GM12878 (cell line): ENCODE measurements at regions not wholly inside any gene's neighbourhood (a gene's known extent, or its start where the extent isn't known, plus 50 kb on each side); places are given as distances from the start of the nearest gene placed in this dataset.

ENCODE experiments used
- ATAC-seq: fragments of 200-7000 bp; cut with Tn5 transposase; 3 replicates; pipeline ENCODE4 v1.9.1; 2020; ENCODE audit warnings: mild to moderate bottlenecking, moderate library complexity
- BruUV-seq: library from RNA; stranded (reverse); fragments of 400-500 nt; replicated peaks from 2 replicates; lab custom pipeline; 2021; lab: Mats Ljungman, UMichigan
- CTCF ChIA-PET: fragments of 300-600 bp; sonication (Branson Sonifier 250); formaldehyde crosslinking; extraction: SDS; loops from one replicate; lab custom pipeline; 2021; ENCODE audit warnings: inconsistent platforms; lab: Yijun Ruan, JAX
- POLR2A ChIA-PET: fragments of 350-600 bp; formaldehyde crosslinking; extraction: SDS; loops from one replicate; lab custom pipeline; 2021; ENCODE audit warnings: inconsistent platforms; lab: Charles Lee
- RAD21 ChIA-PET: fragments of 300-600 bp; sonication (Branson Sonifier 250); formaldehyde crosslinking; loops from one replicate; lab custom pipeline; 2023; ENCODE audit warnings: antibody characterized with exemption; ENCODE audit not compliant: unreplicated experiment; lab: Charles Lee
- SMC1A ChIA-PET: fragments of 300-600 bp; sonication (Branson Sonifier 250); formaldehyde crosslinking; loops from one replicate; lab custom pipeline; 2023; ENCODE audit not compliant: unreplicated experiment, uncharacterized antibody; lab: Charles Lee
- DNase-seq: peaks from one replicate; pipeline ENCODE4 v3.0.0-alpha.2; 2011; ENCODE audit warnings: low read depth, low spot score
- FAIRE-seq: peaks from 3 replicates; lab custom pipeline; 2011; peaks lifted over from hg19 to GRCh38; lab: Jason Lieb, UNC
- H2AFZ ChIP-seq: 2 replicates; pipeline ENCODE4 v1.6.0; 2011; ENCODE audit warnings: low read depth, low read length, control low read depth; ENCODE audit not compliant: control insufficient read depth
- H3K27ac ChIP-seq: 2 replicates; pipeline ENCODE4 v1.5.1; 2011; ENCODE audit warnings: control low read depth; ENCODE audit not compliant: control insufficient read depth, insufficient read depth
- H3K27me3 ChIP-seq, 2 experiments: replicated peaks in 1 of 2; 2 replicates each; pipeline versions ENCODE4 v1.6.0 to v1.6.1; 2011; ENCODE audit warnings: low read length in 1 of 2; ENCODE audit not compliant: control insufficient read depth in 2 of 2, insufficient read depth in 2 of 2
- H3K36me3 ChIP-seq, 2 experiments: 2 replicates each; pipeline ENCODE4 v1.5.1; 2011; ENCODE audit warnings: low read length in 1 of 2; ENCODE audit not compliant: control insufficient read depth in 2 of 2, insufficient read depth in 2 of 2
- H3K4me1 ChIP-seq: 2 replicates; pipeline ENCODE4 v1.6.1; 2011; ENCODE audit warnings: mild to moderate bottlenecking, low read length, moderate library complexity, mixed read lengths; ENCODE audit not compliant: control insufficient read depth, insufficient read depth
- H3K4me2 ChIP-seq: 2 replicates; pipeline ENCODE4 v1.6.0; 2011; ENCODE audit warnings: control low read depth; ENCODE audit not compliant: control insufficient read depth, insufficient read depth
- H3K4me3 ChIP-seq: fragments of 200-600 bp; sonication (generic); 2 replicates; pipeline ENCODE4 v1.5.1; 2016
- H3K79me2 ChIP-seq: 2 replicates; pipeline ENCODE4 v1.6.0; 2011; ENCODE audit warnings: low read length; ENCODE audit not compliant: control insufficient read depth, insufficient read depth
- H3K9ac ChIP-seq: 2 replicates; pipeline ENCODE4 v1.8.0; 2011; ENCODE audit warnings: low read length, control low read depth, mixed read lengths; ENCODE audit not compliant: control insufficient read depth, insufficient read depth
- H3K9me3 ChIP-seq: replicated peaks from 3 replicates; pipeline ENCODE4 v1.5.1; 2011; ENCODE audit warnings: mild to moderate bottlenecking, low read length; ENCODE audit not compliant: control insufficient read depth, insufficient read depth
- H4K20me1 ChIP-seq: 2 replicates; pipeline ENCODE4 v1.6.0; 2011; ENCODE audit not compliant: control insufficient read depth, insufficient read depth
- BCLAF1 ChIP-seq: fragments of 450-650 bp; IDR thresholded peaks from 2 replicates; pipeline ENCODE4 v1.6.1; 2017; ENCODE audit warnings: antibody characterized with exemption, mild to moderate bottlenecking, moderate library complexity
- CHD1 ChIP-seq: IDR thresholded peaks from 2 replicates; pipeline ENCODE4 v1.6.1; 2012; ENCODE audit warnings: low read depth, low read length, improper control_type of control experiment
- MYC ChIP-seq: IDR thresholded peaks from 2 replicates; pipeline ENCODE4 v1.6.1; 2011; ENCODE audit warnings: mild to moderate bottlenecking, low read length, moderate library complexity, inconsistent platforms; ENCODE audit not compliant: insufficient read depth, insufficient replicate concordance, insufficient read length, severe bottlenecking
- NFYA ChIP-seq: IDR thresholded peaks from 2 replicates; pipeline ENCODE4 v1.6.1; 2011; ENCODE audit warnings: low read depth, mild to moderate bottlenecking, low read length, improper control_type of control experiment, borderline replicate concordance
- NR2C1 ChIP-seq: fragments of 450-650 bp; IDR thresholded peaks from 2 replicates; pipeline ENCODE4 v1.6.1; 2017; ENCODE audit warnings: antibody characterized with exemption, mild to moderate bottlenecking, moderate library complexity
- RAD51 ChIP-seq: fragments of 450-650 bp; IDR thresholded peaks from 2 replicates; pipeline ENCODE4 v1.6.1; 2016; ENCODE audit warnings: moderate library complexity, mild to moderate bottlenecking, inconsistent platforms
- RBBP5 ChIP-seq: fragments of 200-600 bp; sonication (generic); conservative IDR thresholded peaks from 2 replicates; pipeline ENCODE4 v1.6.1; 2016
- SMAD5 ChIP-seq: IDR thresholded peaks from 2 replicates; pipeline ENCODE4 v1.6.1; 2016; ENCODE audit warnings: antibody characterized with exemption, low read depth
- SRF ChIP-seq, 2 experiments: IDR thresholded peaks; 2 replicates each; pipeline ENCODE4 v1.6.1; 2011; ENCODE audit warnings: low read depth in 2 of 2, low read length in 2 of 2, mild to moderate bottlenecking in 1 of 2, moderate library complexity in 1 of 2
- TBL1XR1 ChIP-seq: IDR thresholded peaks from 2 replicates; pipeline ENCODE4 v1.6.1; 2012; ENCODE audit warnings: low read depth, low read length, improper control_type of control experiment
- YY1 ChIP-seq: IDR thresholded peaks from 2 replicates; pipeline ENCODE4 v1.6.1; 2011; ENCODE audit warnings: low read depth, mild to moderate bottlenecking, low read length
- WGBS: methylation state at CpG from one replicate; pipeline ENCODE4 v1.1.6; 2016; ENCODE audit warnings: low lambda C conversion rate; ENCODE audit not compliant: insufficient replicate concordance, insufficient coverage; ENCODE audit errors: missing lambda C conversion rate; 5-methylcytosine and 5-hydroxymethylcytosine counted together
- in situ Hi-C: fragments of 300-500 bp; cut with MboI; formaldehyde crosslinking; loops from 9 replicates; pipeline ENCODE4 v1.14.3; 2018; ENCODE audit warnings: mixed read lengths
- intact Hi-C: fragments of 100-400 bp; cut with micrococcal nuclease; formaldehyde crosslinking; loops from one replicate; pipeline ENCODE4 v1.14.2; 2022; ENCODE audit not compliant: unreplicated experiment

GRCh38 chr7:131268906-131269305 is 58.8 kb upstream of the MKLN1 start:
- 76% methylated on average over 2 of the region's 2 CpGs for WGBS
- ChIA-PET POLR2A (no interaction called here), SMC1A (interaction anchor here (1.2 kb wide), 1 partner anchor 12 kb away, joined by 3 read pairs; no protein-coding TSS in a partner anchor), CTCF (interaction anchor here (0.9 to 1.5 kb wide), 3 partner anchors 9 to 12 kb away, joined by 3 to 6 read pairs (median 3); no protein-coding TSS in a partner anchor), RAD21 (no interaction called here)
- in situ Hi-C loops (no loop called here), intact Hi-C loops (no loop called here)
- no peaks in the 10 kb centered on the region for H3K9me3 ChIP-seq
- H3K4me3 ChIP-seq = no peak overlapping the region
- H3K27ac ChIP-seq = no peak overlapping the region
- DNase-seq (no peak), FAIRE-seq (no peak), ATAC-seq (no peak)
- H2AFZ ChIP-seq = no peak overlapping the region
- no peak overlapping the region for H3K4me2 ChIP-seq
- H3K4me1 ChIP-seq = no peaks in the 10 kb centered on the region
- H3K79me2 ChIP-seq = no peaks in the 10 kb centered on the region
- H3K36me3 ChIP-seq = no peaks in the 10 kb centered on the region
- no peak overlapping the region for H3K9ac ChIP-seq
- TF ChIP-seq RBBP5 (no peak), RAD51 (no peak), BCLAF1 (no peak), NFYA (no peak), TBL1XR1 (no peak), SMAD5 (no peak), CHD1 (no peak), MYC (no peak), SRF (IDR thresholded peaks at IDR 0.05; ENCODE audit: low read depth in 2 of 2, low read length in 2 of 2) (no peak), NR2C1 (no peak), YY1 (no peak)
- no peaks in the 10 kb centered on the region for H4K20me1 ChIP-seq
- no peaks in the 10 kb centered on the region for H3K27me3 ChIP-seq
- no TSS peak for BruUV-seq
